Upper lobe of left lung (tissue), 4 donors: ENCODE measurements at regions not wholly inside any gene's neighbourhood (a gene's known extent, or its start where the extent isn't known, plus 50 kb on each side); places are given as distances from the start of the nearest gene placed in this dataset.

Source experiments
- CTCF ChIP-seq, 6 experiments: fragments of 450-650 bp in 4 of 6; fragments of 200-600 bp in 2 of 6; sonication (generic) in 2 of 6; IDR thresholded peaks; one replicate each; pipeline ENCODE4 v1.5.1; 2016 to 2019; ENCODE audit warnings: antibody characterized with exemption in 6 of 6
- EP300 ChIP-seq, 4 donors: sonication (generic); formaldehyde crosslinking; IDR thresholded peaks; one replicate each; pipeline ENCODE4 v1.5.1; 2017; ENCODE audit warnings: antibody characterized with exemption in 4 of 4, control low read depth in 2 of 4
- POLR2A ChIP-seq, 4 donors: fragments of 450-650 bp; IDR thresholded peaks; one replicate each; pipeline ENCODE4 v1.5.1; 2016 to 2017; ENCODE audit warnings: antibody characterized with exemption in 4 of 4, mild to moderate bottlenecking in 2 of 4
- POLR2AphosphoS5 ChIP-seq, 2 donors: sonication (generic); formaldehyde crosslinking; IDR thresholded peaks; one replicate each; pipeline ENCODE4 v1.5.1; 2017; ENCODE audit warnings: antibody characterized with exemption in 2 of 2

GRCh38 chr2:204159526-204159925 is 223.0 kb downstream of the ICOS start:
- TF ChIP-seq EP300 (IDR thresholded peaks at IDR 0.05) = no peak
- TF ChIP-seq POLR2A (IDR thresholded peaks at IDR 0.05) = no peak
- no peak for TF ChIP-seq CTCF (IDR thresholded peaks at IDR 0.05)
- no peak for TF ChIP-seq POLR2AphosphoS5 (IDR thresholded peaks at IDR 0.05)
